GM04504 (cell line): ENCODE measurements at regions not wholly inside any gene's neighbourhood (a gene's known extent, or its start where the extent isn't known, plus 50 kb on each side); places are given as distances from the start of the nearest gene placed in this dataset.
"Not testable (repeated sequence)": the region's sequence is repeated elsewhere in the genome, so short reads cannot be mapped to it uniquely, and the experiment has no call there.

Experiments
- DNase-seq: peaks from one replicate; pipeline ENCODE4 v3.0.0-alpha.2; 2012; ENCODE audit warnings: low read depth

DNA sequence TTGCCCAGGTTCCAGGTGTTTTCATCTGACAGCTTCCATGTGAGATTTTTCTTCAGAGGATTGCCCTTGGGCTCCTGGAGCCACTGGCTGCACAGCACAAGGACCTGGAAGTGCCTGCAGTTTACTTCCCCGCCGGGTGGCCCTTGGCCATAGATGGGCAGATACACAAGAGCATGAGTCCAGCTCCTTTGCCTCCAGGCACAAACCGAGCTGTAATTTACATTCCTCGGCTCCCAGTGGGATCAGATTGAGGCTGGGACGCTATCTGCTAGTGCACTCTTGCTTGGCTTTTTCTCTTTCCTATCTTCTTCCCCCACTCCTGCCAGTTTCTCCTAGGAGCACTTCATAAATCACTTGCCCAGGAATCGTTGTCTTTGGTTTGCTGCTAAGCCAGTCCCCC, 85.4 kb upstream of the RALY start:
- DNase-seq = no peak

DNA sequence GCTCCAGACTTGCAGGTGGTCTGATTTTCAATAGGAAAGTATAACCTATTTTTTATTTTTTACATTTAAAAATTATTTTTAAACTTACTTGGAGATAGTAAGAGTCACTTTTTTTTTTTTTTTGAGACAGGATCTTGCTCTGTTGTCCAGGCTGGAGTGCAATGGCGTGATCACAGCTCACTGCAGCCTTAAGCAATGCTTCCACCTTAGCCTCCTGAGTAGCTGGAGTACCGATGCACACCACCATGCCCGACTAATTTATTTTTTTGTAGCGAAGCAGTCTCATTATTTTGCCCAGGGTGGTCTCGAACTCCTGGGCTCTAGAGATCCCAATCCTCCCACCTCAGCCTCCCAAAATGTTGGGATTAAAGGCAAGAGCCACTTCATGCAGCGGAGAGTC, 84.8 kb upstream of the RALY start:
- no peak for DNase-seq

DNA sequence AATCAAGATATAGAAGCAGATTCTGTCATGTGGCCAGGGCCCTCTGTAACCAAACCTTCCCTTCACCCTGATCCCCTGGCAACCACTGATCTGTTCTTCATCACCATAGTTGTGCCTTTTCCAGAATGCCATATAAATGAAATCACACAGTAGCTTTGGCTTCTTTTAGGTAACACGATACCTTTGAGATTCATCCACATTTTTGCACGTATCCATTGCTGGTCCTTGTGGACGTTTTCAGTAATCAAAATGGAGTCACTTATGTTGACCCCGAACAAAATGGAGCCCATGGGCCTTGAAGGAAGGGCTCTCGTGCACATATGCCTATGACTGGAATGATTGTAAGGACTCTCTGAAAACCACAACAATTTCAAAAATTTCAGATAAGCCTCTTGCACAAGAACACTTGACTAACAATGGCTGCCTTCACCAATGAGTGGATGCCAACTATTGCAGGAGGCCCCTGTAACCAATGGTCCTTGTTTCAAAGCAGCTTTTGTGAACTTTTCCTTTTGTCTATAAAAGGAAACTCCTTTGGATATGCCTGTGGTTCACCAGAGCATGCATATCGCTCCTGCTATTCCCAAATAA, 84.3 kb upstream of the RALY start:
- no peak for DNase-seq

DNA sequence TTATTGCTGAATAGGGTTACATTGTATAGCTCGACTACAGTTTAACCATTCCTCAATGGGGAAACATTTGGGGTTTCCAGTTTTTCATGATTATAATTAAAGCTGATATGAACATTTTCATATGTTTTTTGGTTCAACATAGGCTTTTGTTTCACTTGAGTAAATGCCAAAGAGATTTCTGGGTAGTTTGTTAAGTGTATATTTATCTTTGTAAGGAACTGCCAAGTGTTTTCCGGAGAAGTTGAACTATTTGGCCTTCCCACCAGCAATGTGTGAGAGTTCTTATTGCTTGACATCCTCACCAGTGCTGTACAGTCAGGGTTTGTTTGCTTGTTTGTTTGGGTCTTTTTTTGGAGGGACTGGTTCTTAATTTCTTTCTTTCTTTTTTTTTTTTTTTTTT, 83.7 kb upstream of the RALY start:
- DNase-seq = no peak

DNA sequence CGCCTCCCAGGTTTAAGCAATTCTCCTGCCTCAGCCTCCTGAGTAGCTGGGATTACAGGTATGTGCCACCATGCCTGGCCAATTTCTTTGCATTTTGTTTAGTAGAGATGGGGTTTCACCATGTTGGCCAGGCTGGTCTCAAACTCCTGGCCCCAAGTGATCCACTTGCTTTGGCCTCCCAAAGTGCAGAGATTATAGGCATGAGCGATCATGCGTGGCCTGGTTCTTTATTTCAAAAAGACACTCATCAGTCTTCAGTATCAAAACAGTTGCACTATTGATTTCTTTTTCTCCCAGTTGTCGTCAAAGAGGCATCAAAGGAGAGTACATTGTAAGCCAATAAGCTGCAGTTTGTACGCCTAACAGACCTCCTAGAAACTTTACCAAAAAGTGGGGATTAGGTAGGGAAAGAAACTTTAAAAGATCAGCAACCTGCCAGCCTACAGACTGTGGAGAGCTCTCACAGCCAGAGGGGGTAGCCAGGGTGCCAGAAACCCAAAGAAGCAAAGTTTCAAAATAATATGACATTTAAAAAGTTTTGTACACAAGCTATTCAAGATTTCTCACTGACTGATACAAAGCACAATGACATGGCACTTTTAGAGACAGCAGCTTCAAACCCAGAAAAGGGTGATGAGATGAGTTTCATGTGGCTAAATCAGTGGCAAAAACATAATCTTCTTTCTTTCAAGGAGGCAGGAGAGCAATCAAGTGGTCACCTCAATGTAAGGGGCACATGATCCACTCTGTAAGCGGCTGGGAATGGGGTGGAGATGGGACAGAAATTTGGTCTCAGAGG, 83.0 kb upstream of the RALY start:
- DNase-seq = no peak

DNA sequence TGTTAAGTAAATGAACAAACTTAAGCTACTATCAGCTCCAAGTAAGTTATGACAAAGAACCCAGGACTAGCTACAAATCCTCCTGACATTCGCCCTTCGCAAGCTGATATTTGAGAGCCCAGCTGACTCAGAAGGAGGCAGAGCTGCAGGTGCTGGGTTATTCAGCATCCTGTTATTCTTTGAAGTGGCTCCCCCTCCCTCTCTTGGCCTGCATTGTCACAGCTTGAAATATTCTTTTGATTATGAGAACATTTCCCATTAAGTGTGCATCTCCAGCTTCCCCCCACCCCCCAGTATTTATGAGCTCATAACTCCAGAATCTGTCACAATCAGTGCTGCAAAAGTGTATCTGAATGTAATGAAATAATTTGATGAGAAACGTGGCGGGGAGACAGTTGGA, 78.8 kb upstream of the RALY start:
- DNase-seq = no peak

DNA sequence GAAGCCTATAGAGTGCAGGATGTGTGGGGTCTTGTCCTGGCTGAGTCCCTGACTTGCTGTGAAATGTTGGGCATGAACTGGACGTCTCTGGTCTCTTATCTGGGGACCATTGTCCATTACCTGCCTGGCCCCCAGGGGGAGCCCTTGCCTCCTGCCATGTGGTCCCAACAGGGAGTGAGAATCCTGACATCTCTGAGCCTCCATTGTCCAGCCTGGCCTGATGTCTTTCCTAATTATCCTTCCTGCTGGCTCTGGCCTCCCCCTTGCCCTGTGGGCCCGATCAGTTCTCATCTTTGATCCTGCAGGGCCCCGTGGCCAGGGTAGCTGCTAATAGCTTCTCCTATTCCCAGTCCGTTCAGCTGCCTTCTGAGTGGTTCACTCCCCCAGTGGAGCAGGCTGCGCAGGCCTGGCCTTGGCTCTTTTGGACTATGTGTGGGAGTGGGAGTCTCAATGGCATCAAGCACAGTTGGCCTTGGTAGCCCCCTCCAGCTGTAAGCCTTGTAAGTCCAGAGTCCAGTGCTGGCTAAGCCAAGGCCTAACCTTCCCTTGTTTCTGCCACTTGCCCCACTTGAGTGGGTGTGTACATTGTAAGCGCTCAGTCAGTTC, 77.9 kb upstream of the RALY start:
- no peak for DNase-seq

DNA sequence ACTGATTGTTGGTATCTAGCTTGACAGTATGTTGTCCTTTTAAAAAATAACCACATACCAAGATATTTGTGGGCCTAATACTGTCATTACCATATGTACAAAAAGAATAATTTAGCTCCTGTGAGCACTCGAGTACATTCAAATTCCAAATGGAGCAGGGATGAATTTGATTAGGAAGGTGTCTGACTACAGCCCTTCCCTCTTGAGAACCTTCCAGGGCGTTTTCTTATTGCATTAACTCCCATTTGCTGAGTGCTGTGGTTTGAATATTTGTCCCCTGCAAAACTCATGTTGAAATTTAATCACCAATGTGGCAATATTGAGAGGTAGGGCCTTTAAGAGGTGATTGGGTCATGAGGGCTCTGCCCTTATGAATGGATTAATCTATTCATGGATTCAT, 76.9 kb upstream of the RALY start:
- DNase-seq = no peak

DNA sequence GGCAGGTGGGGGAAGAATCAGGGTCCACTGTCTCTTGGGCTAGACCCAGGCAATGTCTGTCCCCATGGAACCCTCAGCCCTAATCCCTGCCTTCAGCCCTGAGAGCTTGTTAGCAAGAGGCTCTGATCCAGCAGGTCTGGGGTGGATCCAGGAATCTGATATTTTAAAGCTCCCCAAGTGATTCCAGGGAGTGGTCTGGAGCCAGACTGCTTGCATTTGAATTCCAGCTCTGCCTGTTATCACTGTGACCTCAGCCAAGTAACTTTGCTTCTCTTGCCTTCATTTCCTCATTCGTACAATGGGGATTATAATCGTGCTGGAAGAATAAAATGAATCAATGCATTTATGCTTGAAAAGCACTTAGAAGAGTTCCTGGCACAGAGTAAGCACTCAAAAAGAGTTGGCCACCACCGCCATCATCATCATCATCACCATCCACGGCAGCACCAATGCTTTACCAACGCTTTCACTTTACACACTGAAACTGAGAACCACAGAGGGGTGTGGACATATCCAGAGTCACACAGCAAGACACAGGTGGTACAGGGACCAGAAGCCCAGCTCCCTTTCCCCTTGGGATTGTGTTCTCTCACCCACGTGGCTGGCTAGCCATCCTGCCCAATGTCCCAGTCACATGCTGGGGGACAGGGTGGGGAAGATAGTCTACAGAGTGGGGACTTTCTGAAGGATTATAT, 75.7 kb upstream of the RALY start:
- DNase-seq = no peak

DNA sequence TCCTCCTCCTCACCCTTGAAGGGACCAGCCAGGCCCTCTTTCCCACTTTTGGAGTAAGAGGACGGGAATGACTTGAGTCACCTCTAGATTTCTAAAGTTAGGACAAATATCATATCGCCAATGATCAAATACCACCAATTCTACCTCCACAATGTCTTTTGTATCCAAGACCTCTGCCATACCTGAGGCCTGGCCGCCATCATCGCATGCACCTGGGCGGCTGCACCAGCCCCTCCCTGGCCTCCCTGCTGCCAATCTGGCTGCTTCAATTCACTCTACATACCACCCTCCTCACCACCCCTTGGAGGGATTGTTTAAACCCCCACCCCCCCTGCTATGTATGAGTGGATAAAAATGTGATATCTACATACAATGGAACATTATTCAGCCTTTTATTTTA, 75.0 kb upstream of the RALY start:
- no peak for DNase-seq

DNA sequence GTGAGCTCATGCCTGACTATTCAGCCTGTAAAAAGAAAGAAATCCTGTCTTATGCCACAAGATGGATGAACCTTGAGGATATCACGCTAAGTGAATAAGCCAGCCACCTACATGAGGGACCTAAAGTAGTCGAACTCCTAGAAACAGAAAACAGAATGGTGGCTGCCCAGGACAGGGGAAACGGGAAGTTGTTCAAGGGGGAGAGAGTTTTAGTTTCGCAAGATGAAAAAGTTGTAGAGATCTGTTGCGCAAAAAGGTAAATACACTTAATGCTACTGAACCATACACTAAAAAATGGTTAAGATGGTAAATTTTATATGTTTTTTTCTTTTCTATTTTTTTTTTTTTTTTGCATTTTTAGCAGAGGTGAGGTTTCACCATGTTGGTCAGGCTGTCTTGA, 74.1 kb upstream of the RALY start:
- DNase-seq = no peak

DNA sequence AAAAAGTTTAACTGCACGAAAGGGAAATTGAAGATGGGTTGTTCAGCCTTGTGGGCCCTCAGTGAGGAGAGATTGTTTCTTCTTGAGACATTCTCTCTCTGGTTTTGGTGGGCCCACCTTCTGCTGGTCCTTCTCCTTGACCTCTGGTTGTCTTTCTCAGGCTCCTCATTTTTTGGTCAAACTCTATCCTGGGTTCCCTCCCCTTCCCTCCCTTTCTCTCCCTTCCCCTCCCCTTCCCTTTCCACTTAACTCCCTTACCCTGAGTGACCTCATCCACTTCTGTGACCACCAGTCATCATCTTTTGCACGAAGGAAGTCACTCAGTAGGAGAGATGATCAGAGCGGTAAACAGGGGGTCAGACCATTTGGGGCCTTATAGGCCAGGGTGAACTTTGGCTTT, 71.5 kb upstream of the RALY start:
- no peak for DNase-seq

DNA sequence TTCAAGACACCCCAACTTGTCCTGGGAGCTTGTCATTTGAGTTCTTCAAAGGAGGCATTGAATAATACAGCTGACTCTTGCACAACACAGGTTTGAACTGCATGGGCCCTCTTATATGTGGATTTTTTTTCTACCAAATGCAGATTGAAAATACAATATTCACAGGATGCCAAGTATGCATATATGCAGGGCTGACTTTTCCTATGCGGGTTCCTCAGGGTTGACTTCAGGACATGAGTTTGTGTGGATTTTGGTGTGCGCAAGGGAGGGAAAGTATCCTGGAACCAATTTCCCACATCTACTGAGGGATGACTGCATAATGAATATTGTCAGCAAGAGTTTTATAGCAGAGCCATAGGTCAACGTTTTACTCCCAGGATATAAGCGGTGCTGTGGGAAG, 70.0 kb upstream of the RALY start:
- no peak for DNase-seq

DNA sequence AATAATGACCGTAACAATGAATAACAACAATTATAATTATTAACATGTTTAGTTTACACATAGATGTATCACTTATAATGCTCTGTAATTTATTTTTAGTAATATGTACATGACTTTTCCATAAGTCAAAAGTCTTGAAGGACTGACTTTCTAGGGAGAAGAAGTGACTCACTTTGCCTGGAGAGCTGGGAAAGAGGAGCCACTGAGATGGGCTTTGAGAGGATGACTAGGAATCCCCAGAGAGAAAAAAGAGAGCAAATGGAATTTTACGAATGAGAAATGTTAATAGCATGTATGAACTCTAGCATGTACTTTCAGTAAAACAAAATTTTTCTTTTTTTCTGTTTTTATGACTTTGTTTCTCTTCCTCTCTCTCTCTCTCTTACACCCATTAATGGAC, 67.8 kb upstream of the RALY start:
- DNase-seq = no peak

DNA sequence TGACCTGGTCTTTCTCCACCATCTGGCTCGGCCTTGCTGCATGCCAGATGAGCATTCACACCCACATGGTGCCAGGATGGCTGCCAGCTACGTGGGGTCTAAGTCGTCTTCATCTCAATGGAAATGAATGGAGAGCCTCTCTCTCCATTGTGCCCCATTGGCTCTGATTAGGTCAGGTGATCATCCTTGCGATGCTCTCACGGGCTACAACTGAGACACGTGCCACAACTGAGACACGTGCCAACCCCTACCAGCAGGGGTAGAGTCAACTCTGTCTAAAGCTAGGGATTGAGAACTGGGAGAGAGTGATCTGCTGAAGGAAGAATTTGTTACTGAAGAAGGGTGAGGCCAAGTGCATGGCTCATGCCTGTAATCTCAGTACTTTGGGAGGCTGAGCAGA, 67.3 kb upstream of the RALY start:
- DNase-seq = no peak

DNA sequence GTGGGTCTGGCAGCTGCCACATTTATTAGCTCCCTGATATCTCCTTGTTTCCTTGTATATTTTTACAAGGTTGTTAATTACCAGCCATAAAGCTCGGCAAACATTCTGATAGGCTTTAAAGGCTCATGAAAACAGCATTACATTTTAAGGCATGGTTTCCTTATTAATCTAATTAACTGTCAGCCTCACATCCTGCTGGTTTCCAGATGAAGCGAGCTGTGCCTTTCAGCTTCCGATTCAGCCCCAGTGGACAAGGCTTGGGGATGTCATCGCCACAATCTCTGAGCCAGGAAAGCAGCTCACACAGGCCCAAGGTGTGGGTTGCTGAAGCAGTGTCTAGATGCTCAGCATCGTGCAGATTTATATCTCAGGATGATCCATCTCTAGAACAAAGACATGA, 66.0 kb upstream of the RALY start:
- no peak for DNase-seq

DNA sequence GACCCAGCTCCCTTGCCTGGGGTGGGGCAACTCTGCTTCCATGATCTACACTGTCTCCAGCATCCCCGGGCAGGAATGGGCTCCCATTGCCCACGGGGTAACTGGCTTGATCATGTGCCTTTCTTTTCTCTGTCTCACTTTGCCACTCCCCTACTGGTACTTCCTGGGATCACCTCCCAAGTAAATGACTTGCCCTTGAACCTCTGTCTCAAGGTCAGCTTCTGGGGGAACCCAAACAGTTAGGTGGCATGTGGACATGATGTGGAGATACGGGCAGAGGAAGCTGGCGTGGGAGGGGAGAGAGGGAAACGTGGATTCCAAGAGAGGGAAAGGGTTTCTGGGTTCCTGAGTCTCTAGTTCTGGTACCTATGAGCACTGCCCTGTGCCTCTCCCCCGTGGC, 63.8 kb upstream of the RALY start:
- no peak for DNase-seq

DNA sequence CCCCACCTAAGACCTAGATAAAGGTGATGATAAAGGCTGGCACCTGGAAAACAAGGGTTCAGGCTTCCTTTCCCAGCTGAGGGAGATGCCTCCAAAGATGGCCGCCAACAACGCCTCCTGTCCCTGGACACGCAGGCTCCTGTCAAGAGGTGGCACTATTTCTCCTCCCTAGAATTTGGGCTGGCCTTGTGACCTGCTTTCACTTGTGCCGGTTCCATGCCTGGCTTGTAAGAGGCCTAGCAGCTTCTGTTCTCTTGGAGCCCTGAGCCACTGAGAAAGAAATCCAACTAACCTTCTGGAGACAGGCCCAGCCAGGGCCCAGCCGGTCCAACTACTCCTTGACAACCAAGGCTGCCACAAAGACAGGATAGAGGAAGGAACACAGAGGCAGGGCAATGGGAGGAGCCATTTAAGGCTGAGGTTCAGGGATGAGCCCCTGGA, 60.2 kb upstream of the RALY start:
- peak; percentile 59 for DNase-seq

DNA sequence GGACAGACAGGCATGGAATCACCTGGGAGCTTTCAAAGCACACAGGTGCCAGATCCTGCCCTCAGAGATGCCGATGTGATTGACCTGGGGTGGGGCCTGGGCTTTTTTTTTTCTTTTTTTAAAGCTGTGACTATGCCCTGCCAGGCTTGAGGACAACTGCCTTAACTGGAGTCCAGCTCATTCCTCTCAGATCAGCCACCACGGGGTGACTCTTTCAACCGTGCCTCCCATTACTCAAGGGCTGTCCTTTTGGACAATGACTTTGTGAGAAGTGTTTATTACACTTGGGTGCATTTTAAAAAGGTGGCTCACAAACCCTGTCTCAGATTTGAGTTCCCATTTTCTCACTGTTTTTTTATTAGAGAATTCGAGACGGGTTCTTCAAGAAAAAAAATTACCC, 57.1 kb upstream of the RALY start:
- DNase-seq = no peak

DNA sequence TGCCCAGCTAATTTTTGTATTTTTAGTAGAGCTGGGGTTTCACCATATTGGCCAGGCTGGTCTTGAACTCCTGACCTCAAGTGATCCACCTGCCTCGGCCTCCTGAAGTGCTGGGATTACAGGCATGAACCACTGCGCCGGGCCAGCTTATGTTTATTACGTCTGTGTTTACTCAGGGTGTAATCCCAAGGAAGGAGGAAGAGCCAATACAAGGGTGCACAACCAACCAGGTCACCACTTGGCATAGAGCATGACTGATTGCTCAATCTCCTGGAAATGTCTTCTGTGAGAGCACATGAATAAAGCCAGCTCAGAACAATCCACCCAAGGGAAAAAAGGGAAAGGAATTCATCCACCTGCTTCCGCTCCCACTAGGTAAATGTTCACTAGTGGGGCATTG, 54.7 kb upstream of the RALY start:
- DNase-seq = not testable (repeated sequence)

DNA sequence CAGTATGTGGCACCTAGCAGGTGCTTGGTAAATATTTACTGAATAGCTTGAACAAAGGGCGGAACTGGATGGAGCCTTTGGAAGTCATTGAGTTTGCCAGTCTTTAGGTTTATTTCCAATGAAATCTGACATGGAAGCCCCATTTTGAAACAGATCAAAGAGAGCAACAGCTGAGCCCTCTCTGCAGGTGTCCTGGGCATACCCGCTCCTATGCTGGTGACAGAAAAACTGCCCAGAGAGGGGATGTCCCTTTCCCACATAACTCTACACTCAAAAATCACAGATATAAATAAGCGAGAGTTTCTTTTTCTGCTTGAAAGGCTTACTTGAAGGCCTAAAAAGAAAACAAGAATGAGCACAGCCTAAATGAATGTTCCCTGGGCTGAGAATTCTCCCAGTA, 53.0 kb upstream of the RALY start:
- no peak for DNase-seq
